GM18907 (cell line): ENCODE measurements at regions not wholly inside any gene's neighbourhood (a gene's known extent, or its start where the extent isn't known, plus 50 kb on each side); places are given as distances from the start of the nearest gene placed in this dataset.

Experiments used
- ATAC-seq: cut with Tn5 transposase; IDR thresholded peaks from one replicate; pipeline ENCODE4 v1.9.1; 2021; ENCODE audit warnings: mild to moderate bottlenecking, moderate library complexity; ENCODE audit not compliant: unreplicated experiment

- ATAC-seq = no peak
Measured at GRCh38 chr12:63266988-63267387, 116.0 kb upstream of the AVPR1A start.

- no peak for ATAC-seq
Measured at GRCh38 chr12:63264629-63265028, 113.6 kb upstream of the AVPR1A start.

DNA sequence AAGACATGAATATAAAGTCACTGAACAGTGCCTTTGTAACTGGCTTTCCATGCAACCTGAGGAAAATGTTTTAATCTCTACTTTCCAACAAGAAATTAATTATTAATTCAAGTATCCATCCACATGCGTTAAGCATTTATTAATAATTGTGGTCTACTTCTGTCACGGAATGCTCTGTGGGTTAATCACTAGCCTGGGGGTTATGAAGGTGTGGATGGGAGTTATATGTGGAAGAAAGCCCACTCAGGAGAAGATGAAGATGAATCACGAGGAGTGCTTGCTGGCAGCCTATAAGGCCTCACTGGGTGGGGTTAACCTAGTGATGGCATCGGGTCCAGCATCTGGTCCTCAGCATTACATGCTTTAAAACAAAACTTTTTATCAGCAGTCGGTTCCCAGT lies 99.5 kb upstream of the AVPR1A start:
- no peak for ATAC-seq

DNA sequence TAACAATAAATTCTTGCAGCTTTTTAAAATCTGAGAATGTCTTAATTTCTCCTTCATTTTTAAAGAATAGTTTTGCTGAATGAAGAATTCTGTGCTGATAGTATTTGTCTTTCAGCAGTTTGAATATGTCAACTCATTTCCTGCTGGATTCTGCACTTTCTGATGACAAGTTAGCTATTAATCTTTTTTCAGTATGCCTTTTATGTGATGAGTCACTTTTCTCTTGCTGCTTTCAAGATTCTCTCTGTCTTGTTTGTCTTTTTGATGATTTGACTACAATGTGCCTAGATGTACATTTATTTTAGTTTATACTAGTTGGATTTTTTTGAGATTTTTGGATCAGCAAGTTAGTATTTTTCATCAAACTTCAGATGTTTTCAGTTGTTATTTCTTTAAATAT lies 87.9 kb upstream of the AVPR1A start:
- no peak for ATAC-seq

GRCh38 chr12:63232896-63233295 lies 81.9 kb upstream of the AVPR1A start:
- ATAC-seq = no peak

DNA sequence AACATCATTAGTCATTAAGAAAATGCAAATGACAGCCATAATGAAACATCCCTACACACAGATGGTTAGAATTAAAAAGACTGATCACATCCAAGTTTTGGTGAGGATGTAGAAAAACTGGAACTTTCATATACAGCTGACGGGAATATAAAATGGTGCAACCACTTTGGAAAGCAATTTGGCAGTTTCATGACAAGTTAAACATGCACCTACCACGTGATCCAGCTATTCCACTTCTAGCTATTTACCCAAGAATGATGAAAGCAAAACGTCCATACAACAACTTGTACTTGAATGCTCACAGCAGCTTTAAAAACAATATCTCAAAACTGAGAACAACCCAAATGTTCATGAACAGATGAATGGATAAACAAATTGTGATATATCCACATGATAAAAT lies 77.9 kb upstream of the AVPR1A start:
- ATAC-seq = no peak

DNA sequence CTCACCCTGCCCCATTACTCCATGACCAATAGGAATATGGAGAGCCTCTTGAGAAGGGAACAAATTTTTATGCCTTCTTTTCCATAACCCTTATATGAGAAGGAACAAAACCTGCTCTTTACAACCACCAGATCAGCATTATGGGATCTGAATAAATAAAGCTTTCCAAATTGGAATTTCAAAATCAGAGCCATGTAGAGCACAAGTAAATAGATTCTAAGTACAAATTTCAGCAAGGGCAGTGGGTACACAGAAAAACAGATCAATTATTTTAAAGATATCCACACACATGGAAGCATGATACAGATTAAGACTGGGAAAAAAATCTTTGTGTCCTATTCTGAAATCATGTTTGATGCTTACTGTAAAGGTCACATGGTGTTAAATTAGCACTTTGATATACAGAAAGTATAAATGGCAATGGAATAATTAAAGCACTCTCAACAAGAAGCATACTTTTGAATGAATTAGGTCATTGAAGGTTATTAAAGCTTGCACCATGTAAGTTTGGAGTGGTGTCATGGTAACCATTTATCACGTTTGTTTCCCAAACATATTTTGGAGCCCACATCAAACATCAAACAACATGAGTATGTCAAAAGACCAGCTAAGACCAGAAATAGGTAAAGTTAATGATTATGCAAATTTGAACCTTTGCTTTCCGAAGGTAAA lies 75.9 kb upstream of the AVPR1A start:
- no peak for ATAC-seq

- no peak for ATAC-seq
Measured at GRCh38 chr12:63224396-63224795, 73.4 kb upstream of the AVPR1A start.

DNA sequence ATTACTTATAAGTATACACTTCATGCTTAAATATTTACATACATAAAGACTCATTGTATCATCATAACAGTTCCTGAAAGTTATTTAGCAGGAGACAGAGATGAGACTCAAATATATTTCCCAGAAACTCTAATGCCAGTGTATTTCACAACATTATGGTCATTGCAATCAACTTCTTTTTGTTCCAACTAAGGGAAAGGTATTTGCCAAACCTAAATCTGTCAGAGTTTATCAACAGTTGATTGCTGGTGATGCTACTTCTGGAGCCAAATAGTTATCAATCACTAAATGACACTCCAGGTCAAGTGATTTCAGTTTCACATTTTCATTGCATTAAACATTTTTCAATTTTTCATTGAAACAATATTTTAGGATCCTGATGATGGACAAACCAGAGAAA lies 72.1 kb upstream of the AVPR1A start:
- no peak for ATAC-seq

- ATAC-seq = no peak
Measured at GRCh38 chr12:63222582-63222981, 71.6 kb upstream of the AVPR1A start.

- no peak for ATAC-seq
Measured at GRCh38 chr12:63220921-63221320, 69.9 kb upstream of the AVPR1A start.

DNA sequence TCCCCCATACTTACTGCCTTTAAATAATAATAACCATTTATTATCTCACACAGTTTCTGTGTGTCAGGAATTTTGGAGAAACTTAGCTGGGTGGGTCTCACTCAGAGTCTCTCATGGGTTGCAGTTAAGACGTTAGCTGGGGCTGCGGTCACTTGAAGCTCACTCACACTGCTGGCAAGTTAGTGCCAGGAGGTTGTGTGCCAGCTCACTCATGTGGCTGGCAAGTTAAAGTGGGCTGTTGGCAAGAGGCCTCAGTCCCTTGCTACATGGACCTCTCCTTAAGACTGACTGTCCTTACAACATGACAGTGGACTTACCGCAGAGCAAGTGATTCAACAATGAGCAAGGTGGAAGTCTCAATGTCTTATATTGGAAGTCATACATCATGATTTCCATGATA lies 61.3 kb upstream of the AVPR1A start:
- ATAC-seq = no peak

DNA sequence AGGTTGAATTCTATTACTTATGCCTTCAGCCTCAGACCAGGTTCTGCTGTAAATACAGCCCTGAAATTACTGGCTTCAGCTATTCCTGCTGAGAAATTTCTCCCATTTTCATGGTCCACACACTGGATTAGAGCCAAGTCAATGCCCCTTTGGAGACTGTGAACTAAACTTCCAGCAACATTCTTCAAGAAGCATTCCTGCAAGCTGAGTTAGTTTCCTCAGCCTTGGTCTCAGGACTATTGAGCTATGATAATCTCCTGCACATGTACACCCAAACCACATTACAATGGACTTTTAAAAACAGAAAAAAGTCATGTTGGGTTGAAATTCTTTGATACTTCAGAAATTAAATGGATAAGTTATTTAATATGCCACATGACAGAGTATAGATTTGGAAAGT lies 58.0 kb upstream of the AVPR1A start:
- no peak for ATAC-seq

DNA sequence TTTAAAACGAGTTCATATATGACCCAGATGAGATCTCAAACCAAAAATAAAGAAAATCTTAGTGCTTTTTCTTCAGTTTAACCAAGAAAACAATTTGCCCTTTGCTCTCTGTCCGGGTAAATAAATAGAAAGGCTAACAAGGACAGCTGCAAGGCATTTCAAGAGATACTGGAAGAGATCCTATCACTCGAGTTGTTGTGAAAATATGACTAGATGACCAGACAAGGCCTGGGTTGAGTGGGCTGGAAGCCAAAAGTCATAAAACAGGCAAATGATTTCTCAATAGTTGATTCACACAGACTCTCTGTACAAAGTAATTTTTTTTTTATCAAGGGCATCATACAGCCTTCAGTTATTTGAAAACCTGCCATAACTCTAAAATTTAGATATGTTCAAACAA lies 55.9 kb upstream of the AVPR1A start:
- ATAC-seq = no peak

- no peak for ATAC-seq
Measured at GRCh38 chr12:63206494-63206893, 55.5 kb upstream of the AVPR1A start.
